HG02623 (cell line): ENCODE measurements at regions not wholly inside any gene's neighbourhood (a gene's known extent, or its start where the extent isn't known, plus 50 kb on each side); places are given as distances from the start of the nearest gene placed in this dataset.
"Not testable (repeated sequence)": the region's sequence is repeated elsewhere in the genome, so short reads cannot be mapped to it uniquely, and the experiment has no call there.

Experiments used
- ATAC-seq: cut with Tn5 transposase; IDR thresholded peaks from one replicate; pipeline ENCODE4 v1.9.1; 2021; ENCODE audit warnings: moderate library complexity; ENCODE audit not compliant: unreplicated experiment

DNA sequence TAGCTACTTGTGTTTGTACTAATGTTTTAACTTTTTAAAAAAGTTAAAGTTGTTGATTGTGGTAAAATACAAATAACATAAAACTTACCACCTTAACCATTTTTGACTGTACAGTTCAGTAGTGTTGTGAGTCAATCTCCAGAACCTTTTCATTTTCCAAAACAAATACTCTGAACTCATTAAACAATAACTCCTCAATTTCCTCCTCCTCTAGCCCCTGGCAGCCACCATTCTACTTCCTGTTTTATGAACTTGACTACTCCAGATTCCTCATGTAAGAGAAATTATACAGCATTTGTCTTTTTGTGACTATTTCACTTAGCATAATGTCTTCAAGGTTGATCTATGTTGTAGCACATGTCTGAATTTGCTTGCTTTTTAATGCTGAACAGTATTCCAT, 299.1 kb upstream of the AMIGO2 start:
- ATAC-seq = no peak

DNA sequence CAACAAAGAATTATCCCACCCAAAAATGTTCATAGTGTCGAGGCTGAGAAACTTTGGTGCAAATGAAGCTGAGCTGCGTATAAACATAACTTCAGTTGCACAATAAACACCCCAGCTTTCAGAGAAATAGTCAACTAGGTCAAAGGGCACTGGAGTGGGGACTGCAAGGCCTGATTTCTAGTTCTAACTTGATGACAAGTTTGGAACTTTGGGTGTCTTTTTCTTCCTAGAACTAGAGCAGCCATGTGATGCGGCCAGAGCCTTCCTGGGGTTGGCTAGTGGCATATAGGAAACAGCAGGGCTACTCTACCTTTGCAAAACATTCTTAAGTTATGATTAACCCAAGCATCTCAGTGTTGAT, 298.4 kb upstream of the AMIGO2 start:
- no peak for ATAC-seq

DNA sequence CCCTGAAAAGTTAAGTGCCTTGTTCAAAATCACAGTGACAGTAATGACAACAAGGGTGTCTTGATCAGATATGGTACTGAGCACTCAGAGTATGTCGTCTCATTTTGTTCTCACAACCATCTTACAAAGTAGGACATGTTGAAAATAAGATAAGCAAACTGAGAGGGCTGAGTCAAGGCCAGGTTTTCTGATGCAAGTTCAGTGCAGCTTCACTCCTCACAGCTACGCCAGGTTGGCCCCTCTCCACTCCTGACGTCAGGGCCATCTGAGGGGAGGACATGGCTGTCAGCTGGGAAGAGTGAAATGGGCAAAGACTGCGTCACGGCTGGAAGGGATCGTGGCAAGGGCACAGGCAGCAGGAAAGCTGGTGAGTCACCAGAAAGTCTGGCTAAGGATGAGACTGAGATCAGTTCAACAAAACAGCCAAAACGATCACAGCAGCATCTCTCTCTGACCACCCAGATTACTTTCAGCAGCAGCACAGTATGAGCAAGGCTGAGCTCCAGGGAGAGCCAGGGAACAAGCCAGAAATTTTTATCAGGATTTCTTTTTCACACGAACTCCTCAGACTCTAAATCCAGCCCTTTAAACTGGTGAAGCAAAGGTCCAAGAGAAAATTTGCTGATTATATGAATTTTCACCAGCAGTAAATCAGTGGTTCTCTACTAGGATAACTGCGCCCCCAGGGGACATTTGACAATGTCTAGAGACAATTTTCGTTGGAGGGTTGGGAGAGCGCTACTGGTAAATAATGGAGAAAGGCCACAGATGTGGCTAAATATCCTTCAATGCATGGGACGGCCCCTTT, 297.9 kb upstream of the AMIGO2 start:
- ATAC-seq = no peak

DNA sequence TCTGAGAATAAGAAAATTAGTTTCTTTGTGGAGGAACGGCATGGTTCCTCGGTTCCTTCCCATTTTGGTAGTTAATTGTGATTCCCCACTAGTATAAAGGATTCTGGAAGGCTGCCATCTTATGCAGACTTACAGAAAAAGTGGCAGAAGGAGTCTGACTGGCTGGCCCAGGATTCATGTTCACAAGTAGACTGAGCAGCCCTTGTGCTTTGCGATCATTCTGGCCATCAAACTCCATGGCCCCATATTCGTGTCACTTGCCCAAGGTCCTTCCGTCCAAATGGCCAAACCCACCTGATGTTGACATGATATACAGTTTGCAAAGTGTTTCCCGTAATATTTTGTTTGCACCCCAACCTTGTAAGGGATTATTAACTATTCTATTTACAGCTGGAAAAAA, 297.2 kb upstream of the AMIGO2 start:
- no peak for ATAC-seq

DNA sequence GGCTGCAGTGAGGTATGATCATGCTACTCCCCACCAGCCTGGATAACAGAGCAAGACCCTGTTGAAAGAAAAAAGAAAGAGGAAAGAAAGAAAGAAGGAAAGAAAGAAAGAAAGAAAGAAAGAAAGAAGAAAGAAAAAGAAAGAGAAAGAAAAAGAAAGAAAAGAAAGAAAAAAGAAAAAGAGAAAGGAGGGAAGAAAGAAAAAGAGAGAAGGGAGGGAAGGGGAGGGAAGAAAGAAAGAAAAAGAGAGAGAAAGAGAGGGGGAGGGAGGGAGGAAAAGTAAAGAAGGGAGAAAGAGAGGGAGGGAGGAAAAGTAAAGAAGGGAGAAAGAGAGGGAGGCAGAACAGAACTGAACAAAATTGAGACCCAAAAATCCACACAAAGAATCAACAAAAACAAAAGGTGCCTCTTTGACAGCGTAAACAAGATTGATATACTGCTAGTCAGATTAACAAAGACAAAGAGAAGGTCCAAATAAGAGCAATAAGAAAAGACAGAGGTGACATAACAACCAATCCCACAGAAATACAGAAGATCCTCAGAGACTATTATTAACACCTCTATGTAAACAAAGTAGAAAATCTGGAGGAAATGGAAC, 293.9 kb upstream of the AMIGO2 start:
- ATAC-seq = no peak

DNA sequence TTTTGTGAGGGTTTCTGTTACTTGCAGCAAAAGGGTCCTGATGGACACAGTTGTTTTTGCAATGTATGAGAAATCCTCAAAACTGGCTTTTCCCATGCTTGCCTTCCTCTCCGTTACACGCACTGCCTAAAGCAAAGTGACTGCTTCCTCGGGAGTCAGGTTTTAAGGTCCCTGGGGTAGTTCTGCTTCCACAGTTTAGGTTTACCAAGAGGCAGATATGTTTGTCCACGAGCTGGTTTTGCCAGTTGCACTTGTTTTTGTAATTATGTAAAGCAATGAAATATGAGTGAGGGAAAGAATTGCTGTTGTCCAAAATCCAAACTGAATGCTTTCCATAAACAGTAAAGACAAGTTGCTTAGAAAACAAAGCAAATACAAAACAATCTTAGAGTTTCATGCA, 290.7 kb upstream of the AMIGO2 start:
- no peak for ATAC-seq

DNA sequence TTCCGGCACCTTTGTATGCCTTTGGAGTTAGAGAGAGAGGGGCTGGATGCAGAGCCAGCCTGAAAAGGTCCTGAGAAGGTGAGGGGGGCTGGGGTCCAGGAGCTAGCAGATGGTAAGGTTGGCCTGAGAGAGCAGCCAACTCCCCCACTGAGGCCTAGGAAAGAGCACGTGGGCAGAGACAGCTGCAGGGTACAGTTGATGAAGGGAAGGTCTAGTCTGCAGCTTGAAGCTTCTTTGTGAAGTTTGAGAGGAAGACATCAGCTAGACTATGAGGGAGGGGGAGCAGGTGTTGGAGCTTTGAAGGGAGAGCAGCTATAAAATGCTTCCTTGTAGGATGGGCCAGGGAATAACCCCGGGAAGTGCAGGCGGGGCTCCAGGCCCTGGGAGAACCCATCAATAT, 289.3 kb upstream of the AMIGO2 start:
- ATAC-seq = no peak

DNA sequence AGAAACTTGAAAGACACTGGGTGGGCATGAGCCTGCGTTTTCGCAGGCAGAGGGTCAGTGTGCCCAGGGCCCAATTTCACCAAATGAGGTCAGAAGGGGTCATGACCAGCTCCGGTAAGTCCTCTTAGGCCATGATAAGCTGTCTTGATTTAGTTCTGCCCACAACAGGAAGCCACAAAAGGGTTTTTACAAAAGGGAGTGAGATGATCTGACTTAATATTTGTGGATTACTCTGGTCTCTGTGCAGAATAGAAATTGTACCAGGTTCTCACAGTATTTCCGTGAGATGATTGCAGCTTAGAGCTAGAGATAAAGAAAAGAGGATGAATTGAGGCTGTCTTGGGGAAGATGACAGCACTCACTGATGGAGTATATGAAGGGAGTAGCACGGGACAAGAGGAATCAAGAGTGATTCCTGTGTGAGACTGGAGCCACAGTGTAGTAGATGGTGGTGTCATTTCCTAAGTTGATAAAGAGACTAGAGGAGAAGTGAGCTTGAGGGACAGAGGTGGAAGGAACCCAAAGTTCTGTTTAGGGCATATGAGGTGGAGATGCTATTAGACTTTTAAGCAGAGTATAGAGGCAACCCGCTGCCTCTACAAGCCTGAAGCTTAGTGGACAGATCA, 288.3 kb upstream of the AMIGO2 start:
- no peak for ATAC-seq

DNA sequence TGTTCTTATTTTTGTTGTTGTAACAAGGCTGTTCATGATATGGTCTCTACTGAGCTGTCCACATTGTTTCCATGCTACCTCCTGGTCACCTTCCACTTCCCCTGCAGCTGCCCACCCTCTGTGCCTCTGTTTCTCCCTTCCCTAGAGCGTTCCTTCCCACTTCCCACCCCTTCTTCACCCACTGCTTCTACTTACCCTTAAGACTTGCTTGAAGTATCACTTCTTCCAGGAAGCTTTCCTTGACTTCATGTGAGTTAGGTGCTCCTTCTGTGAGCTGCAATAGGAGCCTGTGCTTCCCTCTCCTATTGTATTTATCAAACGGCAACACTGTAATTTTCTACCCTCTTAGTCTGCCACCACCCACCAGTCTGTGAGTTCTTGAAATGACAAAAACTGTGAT, 286.8 kb upstream of the AMIGO2 start:
- ATAC-seq = no peak

DNA sequence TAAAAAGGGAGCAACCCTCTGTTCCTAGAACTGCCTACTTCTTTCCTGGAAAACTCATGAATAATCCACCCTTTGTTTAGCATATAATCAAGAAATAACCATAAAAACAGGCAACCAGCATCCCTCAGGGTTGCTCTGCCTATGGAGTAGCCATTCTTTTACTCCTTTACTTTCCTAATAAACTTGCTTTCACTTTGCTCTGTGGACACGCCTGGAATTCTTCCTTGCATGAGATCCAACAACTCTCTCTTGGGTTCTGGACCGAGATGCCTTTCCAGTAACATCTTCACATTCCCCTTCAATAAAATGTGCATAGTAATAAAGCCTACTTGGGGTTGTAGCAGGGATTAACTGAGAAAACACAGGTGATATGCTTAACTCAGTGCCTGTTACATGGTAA, 286.4 kb upstream of the AMIGO2 start:
- no peak for ATAC-seq

DNA sequence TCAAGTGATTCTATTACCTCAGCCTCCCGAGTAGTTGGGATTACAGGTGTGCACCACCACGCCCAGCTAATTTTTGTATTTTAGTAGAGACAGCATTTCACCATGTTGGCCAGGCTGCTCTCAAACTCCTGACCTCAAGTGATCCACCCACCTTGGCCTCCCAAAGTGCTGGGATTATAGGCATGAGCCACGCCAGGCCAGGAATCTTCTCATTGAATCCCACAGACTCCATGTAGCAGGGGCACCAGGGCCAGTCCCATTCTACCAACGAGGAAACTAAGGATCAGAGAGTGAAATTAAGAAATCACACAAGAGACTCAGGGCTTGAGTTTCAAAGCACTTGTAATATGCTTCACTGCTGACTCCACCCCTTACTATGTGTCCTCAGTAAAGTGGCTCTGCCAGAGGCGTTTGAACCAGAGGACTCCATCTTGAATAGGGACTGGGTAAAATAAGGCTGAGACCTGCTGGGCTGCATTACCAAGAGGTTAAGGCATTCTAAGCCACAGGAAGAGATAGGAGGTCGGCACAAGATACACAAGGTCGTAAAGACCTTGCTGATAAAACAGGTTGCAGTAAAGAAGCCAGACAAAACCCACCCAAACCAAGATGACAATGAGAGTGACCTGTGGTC, 285.8 kb upstream of the AMIGO2 start:
- not testable (repeated sequence) for ATAC-seq

DNA sequence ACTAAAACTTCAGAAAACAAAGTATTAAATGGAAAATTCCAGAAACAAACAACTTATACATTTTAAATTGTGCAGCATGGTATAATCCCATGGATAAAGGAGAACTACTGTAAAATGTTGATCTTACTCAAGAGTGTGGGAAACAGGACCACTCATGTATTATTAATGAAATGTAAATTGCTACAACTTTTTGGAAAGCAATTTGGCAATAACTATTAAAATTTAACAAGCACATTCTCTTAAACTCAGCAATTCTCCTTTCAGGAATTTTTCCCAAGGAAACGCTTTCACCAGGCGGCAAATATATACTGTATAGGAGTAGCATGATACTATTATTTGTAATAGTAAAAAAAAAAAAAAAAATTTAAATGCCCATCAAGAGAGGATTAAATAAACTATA, 284.5 kb upstream of the AMIGO2 start:
- ATAC-seq = no peak

DNA sequence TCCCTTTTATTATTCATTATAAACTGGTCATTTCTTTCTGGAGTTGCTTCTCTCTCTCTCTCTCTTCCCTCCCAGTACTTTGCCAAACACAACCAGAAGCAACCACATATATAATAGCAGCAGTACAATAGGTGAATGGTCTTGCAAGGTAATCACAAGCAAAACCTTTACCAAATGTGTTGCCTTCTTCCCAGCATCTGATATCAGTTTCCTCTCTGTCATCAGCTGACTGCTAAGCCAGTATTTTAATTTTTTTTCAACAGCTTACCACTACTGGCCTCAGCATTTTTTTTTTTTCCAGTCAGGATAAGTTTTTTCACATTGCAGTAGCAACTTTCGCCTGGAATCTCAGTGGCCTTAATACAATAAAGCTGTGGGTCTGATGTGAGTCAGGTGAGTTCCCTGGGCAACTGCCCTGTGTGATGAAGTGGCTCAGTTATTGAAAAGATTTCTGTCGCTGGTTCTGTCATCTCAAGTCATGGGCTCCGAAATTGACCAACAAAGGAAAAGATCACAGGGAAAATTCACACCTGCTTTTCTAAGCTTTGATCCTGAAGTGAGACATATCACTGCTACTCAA, 282.5 kb upstream of the AMIGO2 start:
- ATAC-seq = no peak

DNA sequence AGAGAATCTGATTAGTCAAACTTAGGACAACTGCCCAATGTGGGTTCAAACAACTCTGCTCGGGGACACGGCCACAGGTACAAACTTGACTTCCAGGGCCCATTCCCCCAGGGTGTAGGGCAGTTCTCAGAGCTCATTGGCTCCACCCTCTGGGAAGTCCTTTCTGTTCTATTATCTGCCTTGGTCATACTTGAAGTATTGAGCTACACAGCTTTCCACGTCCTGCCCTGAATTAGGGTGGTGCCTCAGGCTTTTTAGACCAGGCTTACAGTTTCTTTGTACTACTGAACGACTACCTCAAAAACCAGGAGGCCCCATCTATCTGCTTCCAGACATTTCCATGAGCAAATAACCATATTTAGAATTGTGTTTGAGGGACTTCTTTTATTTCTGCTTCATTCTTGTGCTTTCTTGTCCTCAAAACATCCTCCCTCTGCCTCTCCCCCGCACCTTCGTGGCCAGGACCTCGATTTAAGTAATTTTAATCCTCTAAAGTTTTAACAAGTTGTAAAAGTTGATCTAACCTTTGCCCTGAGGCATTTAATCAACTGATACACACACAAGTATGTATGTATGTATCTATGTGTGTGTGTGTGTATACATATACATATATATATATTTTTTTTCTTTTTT, 281.7 kb upstream of the AMIGO2 start:
- peak; percentile 79 for ATAC-seq

DNA sequence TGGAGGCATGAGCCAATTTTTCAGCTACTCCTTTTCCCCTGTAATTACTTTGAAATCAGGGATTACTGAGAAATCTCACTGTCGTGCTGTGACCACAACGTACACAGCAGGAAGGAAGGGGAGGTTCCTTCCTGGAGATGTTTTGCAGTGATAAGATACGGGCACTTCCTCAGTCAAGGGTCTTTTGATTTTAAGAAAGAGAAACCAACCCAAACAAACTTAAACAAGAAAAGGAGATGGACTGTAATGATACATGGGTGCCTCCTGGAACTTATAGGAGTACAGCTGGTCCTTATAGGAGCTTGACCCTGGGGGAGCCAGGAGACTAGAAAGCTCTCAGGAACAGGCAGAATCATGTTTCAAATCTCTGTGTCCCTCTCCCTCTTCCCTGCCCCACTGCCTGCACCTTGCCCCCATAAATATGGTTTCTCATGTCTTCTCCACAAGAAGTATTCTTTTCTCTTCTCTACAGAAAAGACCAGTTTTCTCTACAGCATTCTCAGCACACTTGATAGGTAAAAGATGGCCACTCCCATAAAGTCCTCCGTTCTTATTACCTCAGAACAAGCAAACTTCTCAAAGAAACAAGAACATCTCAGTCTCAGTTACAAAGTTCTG, 281.1 kb upstream of the AMIGO2 start:
- peak; percentile 16 for ATAC-seq

DNA sequence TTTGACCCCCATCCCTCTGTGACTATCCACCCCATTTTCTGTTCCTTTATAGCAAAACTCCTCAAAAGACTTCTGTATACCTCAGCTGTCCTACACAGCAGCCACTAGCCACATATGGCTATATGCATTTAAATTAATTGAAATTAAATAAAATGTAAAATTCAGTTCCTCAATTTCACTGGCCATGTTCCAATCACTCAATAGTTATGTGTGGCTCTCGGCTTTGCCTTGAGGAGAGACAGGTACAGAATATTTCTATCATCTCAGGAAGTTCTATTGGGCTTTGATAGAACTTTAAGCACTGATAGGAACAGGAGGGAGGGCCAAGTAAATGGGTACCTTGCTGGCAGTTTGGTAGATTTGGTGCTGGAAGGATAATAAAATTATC, 280.3 kb upstream of the AMIGO2 start:
- no peak for ATAC-seq

DNA sequence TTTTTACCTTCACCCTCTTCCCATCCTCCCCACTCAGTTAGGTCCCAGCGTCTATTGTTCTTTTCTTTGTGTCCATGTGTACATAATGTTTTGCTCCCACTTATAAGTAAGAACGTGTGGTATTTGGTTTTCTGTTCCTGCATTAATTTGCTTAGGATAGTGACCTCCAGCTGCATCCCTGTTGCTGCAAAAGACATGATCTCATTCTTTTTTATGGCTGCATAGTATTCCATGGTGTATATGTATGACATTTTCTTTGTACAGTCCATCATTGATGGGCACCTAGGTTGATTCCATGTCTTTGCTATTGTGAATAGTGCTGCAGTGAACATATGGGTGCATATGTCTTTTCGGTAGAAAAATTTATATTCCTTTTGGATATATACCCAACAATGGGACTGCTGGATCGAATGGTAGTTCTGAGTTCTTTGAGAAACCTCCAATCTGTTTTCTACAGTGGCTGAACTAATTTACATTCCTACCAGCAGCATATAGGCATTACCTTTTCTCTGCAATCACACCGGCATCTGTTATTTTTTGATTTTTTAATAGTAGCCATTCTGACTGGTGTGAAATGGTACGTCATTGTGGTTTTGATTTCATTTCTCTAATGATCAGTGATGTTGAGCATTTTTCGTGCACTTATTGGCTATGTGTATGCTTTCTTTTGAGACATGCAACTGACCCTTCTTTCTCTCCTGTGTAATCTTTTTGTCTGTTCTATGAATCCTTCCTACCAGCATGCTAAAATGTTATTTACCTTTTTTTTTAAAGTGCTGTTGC, 279.7 kb upstream of the AMIGO2 start:
- ATAC-seq = no peak

DNA sequence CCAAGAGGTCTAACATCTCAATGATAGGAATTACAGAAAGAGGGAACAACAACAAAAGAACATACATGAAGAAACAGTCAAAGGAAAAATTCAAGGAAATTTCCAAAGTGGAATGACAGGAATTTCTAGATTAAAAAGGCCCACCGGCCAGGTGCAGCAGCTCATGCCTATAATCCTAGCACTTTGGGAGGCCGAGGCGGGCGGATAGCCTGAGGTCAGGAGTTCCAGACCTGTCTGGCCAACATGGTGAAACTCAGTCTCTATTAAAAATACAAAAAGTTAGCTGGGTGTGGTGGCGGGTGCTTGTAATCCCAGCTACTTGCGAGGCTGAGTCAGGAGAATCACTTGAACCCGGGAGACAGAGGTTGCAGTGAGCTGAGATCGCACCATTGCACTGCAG, 277.2 kb upstream of the AMIGO2 start:
- ATAC-seq = not testable (repeated sequence)

DNA sequence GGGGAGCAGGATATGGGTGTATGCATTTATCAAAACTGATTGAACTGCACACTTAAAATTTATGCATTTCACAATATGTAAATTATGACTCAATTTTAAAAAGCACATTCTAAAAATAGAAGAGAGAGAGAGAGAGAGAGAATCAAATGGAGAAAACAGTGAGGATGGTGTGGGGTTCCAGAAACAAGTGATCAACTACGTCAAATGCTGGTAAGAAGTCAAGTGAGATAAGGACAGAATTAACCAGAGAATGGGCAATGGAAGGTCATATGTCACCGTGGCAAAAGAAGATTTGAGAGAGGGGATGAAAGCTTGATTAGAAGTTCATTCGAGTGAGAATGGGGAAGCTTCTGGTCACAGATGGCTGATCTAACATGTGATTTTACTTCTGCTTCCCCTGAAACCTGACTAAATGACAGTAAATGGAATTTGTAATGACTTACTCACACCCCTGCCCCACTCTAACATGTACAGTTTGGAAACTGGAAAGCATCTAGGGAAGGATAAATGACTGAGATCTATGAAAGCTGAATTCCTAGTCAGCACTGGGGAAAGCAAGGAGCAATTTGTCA, 276.5 kb upstream of the AMIGO2 start:
- peak; percentile 70 for ATAC-seq

DNA sequence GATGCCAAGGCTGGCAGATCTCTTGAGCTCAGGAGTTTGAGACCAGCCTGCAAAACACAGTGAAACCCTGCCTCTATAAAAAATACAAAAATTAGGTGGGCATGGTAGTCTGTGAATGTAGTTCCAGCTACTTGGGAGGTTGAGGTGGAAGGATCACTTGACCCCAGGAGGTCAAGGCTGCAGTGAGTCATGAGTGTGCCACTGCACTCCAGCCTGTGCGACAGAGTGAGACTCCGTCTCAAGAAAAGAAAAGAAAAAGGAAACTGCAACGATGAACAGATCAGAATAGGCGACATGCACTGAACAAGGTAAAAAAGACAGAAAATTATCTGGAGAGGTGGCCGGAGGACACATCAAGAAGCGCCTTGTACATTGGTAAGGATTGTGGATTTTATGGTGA, 273.7 kb upstream of the AMIGO2 start:
- no peak for ATAC-seq
